ENCODE measurements at regions not wholly inside any gene's neighbourhood (a gene's known extent, or its start where the extent isn't known, plus 50 kb on each side); places are given as distances from the start of the nearest gene placed in this dataset.

DNA sequence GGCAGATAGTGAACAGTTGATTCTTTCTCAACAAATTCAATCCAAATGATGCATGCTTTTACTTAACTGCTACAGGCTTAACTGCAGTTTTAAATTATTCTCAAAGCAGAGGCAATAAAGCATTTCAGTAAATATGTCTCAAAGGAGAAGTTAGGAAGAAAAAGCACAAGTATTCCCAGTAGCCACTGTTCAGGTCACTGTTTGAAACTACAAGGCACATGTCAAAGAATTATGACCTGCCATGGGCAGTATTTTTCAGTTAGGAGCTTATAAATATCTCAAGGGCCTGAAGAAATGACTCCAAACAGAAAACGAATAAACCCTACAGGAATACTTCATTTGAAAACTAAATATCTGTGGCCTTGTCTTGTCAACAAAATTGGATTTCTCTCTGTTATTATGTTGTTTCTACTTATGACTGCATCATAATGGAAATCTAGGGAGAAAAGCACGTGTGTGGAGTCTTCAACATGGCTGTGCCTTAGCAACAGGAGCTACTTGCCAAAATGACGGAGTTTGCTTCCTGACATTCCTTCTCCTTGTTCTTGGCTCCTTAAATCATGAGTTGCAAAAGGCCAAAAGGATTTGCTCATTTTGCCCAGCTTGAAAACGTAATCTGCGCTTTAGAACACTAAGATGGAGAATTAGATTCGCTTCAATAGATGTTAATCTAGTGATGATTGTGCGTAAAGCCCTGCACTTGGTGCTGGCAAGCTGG, 67.6 kb upstream of the GPR101 start:
- no peaks in the 10 kb centered on the region for H3K9me3 Mint-ChIP-seq (ENCODE audit: low read depth)
- H3K27ac Mint-ChIP-seq = no peak overlapping the region
- H3K4me3 Mint-ChIP-seq = no peak overlapping the region
- H3K36me3 Mint-ChIP-seq = no peaks in the 10 kb centered on the region
- peaks cover 5% of the 10 kb centered on the region for H3K27me3 Mint-ChIP-seq
- no peaks in the 10 kb centered on the region for H3K4me1 Mint-ChIP-seq (ENCODE audit: low read depth)

Measured in activated naive CD8-positive, alpha-beta T cell (primary cell).